Bronchial epithelial cell (primary cell): ENCODE measurements at regions not wholly inside any gene's neighbourhood (a gene's known extent, or its start where the extent isn't known, plus 50 kb on each side); places are given as distances from the start of the nearest gene placed in this dataset.
A peak's percentile ranks its signal among the peaks of the same experiment; 100 is the strongest.

Experiments used
- DNase-seq: peaks from one replicate; pipeline ENCODE4 v3.0.0-alpha.2; 2010; ENCODE audit warnings: low read depth
- FAIRE-seq: peaks from 2 replicates; lab custom pipeline; 2011; peaks lifted over from hg19 to GRCh38; lab: Jason Lieb, UNC
- H3K27me3 ChIP-seq: 2 replicates; pipeline ENCODE4 v1.5.1; 2011; ENCODE audit warnings: low read length; ENCODE audit not compliant: control insufficient read depth, insufficient read depth
- H3K36me3 ChIP-seq: 2 replicates; pipeline ENCODE4 v1.5.1; 2011; ENCODE audit warnings: low read length; ENCODE audit not compliant: control insufficient read depth, insufficient read depth
- H3K4me3 ChIP-seq: 2 replicates; pipeline ENCODE4 v1.5.1; 2011; ENCODE audit warnings: mild to moderate bottlenecking, low read depth, low read length, control low read depth
- CTCF ChIP-seq: IDR thresholded peaks from 2 replicates; pipeline ENCODE4 v1.5.1; 2011; ENCODE audit warnings: mild to moderate bottlenecking, moderate library complexity, low read length, control low read depth, inconsistent platforms; ENCODE audit not compliant: insufficient read depth, severe bottlenecking

- Histone ChIP-seq H3K27me3 (no peaks in the 10 kb centered on the region), H3K36me3 (no peaks in the 10 kb centered on the region), H3K4me3 (no peak overlapping the region)
- FAIRE-seq (no peak), DNase-seq (peak; percentile 55)
- peak; percentile 48 for TF ChIP-seq CTCF
These were observed 147.6 kb downstream of the IL20RB start for GRCh38 chr3:137105277-137105977.

- FAIRE-seq: no peak
These were observed 148.9 kb downstream of the IL20RB start for GRCh38 chr3:137106612-137107240.

GRCh38 chr3:137108699-137109440 is 151.1 kb downstream of the IL20RB start:
- no peak for TF ChIP-seq CTCF
- Histone ChIP-seq H3K27me3 (no peaks in the 10 kb centered on the region), H3K4me3 (no peak overlapping the region), H3K36me3 (no peaks in the 10 kb centered on the region)
- FAIRE-seq: no peak
- no peak for DNase-seq

More at GRCh38 chr3:137106612-137107240, 148.9 kb downstream of the IL20RB start:
- DNase-seq: no peak
- H3K4me3 ChIP-seq: no peak overlapping the region
- TF ChIP-seq CTCF: no peak
- H3K27me3 ChIP-seq: no peaks in the 10 kb centered on the region
- no peaks in the 10 kb centered on the region for H3K36me3 ChIP-seq

GRCh38 chr3:137110392-137110996 is 152.7 kb downstream of the IL20RB start:
- Histone ChIP-seq H3K4me3 (no peak overlapping the region), H3K27me3 (no peaks in the 10 kb centered on the region), H3K36me3 (no peaks in the 10 kb centered on the region)
- peak; percentile 63 for TF ChIP-seq CTCF
- FAIRE-seq: no peak
- peak; percentile 31 for DNase-seq

GRCh38 chr3:137111497-137111896 is 153.7 kb downstream of the IL20RB start:
- TF ChIP-seq CTCF: no peak
- Histone ChIP-seq H3K27me3 (no peaks in the 10 kb centered on the region), H3K4me3 (no peak overlapping the region), H3K36me3 (no peaks in the 10 kb centered on the region)
- no peak for DNase-seq
- no peak for FAIRE-seq
